ENCODE measurements at regions not wholly inside any gene's neighbourhood (a gene's known extent, or its start where the extent isn't known, plus 50 kb on each side); places are given as distances from the start of the nearest gene placed in this dataset.

- TF ChIP-seq CTCF (IDR thresholded peaks at IDR 0.05; ENCODE audit: insufficient read depth, low read depth, low read length) = no peak
- TF ChIP-seq EZH2 (IDR thresholded peaks at IDR 0.05; ENCODE audit: insufficient read depth, low read length) = no peak
Measured at GRCh38 chr7:33766405-33766804, 138.9 kb upstream of the BMPER start.
